ENCODE measurements at regions not wholly inside any gene's neighbourhood (a gene's known extent, or its start where the extent isn't known, plus 50 kb on each side); places are given as distances from the start of the nearest gene placed in this dataset.

DNA sequence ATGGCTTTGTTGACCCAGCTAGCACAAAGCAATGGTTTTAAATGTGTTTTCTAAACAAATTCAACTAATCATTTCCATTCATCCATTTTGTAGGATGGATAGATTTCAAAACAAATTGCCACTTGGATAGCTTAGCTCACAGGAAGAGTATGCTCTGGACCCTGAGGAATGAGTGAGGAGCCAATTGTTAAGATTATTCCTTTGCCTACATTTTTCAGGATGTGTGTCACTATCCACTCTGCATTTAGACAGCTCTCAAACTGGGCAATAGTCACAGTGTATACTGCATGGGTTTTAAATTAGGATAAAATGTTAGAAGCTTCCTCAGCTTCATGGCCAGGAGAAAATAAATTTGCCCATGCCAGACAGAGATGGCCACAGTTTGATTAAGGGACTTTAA, 605.6 kb upstream of the TEX47 start:
- TF ChIP-seq CTCF (conservative IDR thresholded peaks at IDR 0.05; ENCODE audit: low read depth, low read length), result no peak
- DNase-seq (ENCODE audit: low read depth), result no peak
- H3K4me3 ChIP-seq (ENCODE audit: low read depth, low read length), result no peak overlapping the region

- no peak for DNase-seq (ENCODE audit: low read depth)
- H3K4me3 ChIP-seq (ENCODE audit: low read depth, low read length), result no peak overlapping the region
- TF ChIP-seq CTCF (conservative IDR thresholded peaks at IDR 0.05; ENCODE audit: low read depth, low read length), result no peak
These were observed 606.2 kb upstream of the TEX47 start for GRCh38 chr7:89401690-89402089.

DNA sequence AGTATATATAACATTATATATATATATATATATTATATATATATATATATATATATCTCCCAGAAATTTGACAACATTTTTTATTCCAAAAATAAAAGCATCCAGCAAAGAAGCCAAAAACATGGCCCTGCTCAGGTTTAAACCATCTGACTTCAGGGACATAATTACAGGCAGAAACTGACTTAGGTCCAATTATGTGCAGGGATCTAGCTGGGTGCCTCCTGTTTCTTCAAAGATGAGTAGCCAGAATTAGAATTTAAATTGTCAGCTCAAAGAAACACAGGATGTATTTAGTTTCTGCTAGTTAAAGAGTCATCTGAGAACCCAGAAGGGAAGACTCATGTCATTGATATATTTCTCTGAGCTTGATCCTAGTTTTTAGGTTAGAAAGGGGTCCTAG, 656.4 kb upstream of the TEX47 start:
- no peak for TF ChIP-seq CTCF (conservative IDR thresholded peaks at IDR 0.05; ENCODE audit: low read depth, low read length)
- H3K4me3 ChIP-seq (ENCODE audit: low read depth, low read length), result no peak overlapping the region
- no peak for DNase-seq (ENCODE audit: low read depth)

- no peak for TF ChIP-seq CTCF (conservative IDR thresholded peaks at IDR 0.05; ENCODE audit: low read depth, low read length)
- no peak for DNase-seq (ENCODE audit: low read depth)
- H3K4me3 ChIP-seq (ENCODE audit: low read depth, low read length), result no peak overlapping the region
These were observed 661.0 kb upstream of the TEX47 start for GRCh38 chr7:89456556-89456955.

GRCh38 chr7:89458114-89458513, 662.6 kb upstream of the TEX47 start:
- TF ChIP-seq CTCF (conservative IDR thresholded peaks at IDR 0.05; ENCODE audit: low read depth, low read length), result no peak
- DNase-seq (ENCODE audit: low read depth), result no peak
- no peak overlapping the region for H3K4me3 ChIP-seq (ENCODE audit: low read depth, low read length)

DNA sequence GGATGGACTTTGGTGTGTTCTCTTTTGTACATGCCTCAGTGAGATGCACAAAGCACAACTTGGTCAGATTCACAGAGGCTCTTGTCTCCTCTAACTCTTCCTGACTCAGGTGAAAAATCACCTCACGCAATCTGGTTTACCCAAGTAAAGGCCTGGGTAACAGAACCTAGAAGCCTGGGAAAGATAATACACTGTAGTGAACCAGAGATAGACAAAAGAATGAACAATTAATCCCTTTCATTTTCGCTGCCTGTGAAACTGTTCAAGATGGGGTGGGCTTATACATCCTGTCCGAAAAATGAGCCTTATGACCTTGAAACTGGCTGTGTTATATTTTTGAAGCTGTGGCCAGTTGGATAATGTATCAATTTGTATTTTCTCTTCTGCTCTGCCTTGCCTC, 678.9 kb upstream of the TEX47 start:
- DNase-seq (ENCODE audit: low read depth), result no peak
- TF ChIP-seq CTCF (conservative IDR thresholded peaks at IDR 0.05; ENCODE audit: low read depth, low read length), result no peak
- no peak overlapping the region for H3K4me3 ChIP-seq (ENCODE audit: low read depth, low read length)

- no peak for TF ChIP-seq CTCF (conservative IDR thresholded peaks at IDR 0.05; ENCODE audit: low read depth, low read length)
- DNase-seq (ENCODE audit: low read depth), result no peak
These were observed 676.3 kb upstream of the STEAP1 start for GRCh38 chr7:89477991-89478390.

More at GRCh38 chr7:89477991-89478390, 676.3 kb upstream of the STEAP1 start:
- no peak overlapping the region for H3K4me3 ChIP-seq (ENCODE audit: low read depth, low read length)
